GM12878 (cell line): ENCODE measurements at regions not wholly inside any gene's neighbourhood (a gene's known extent, or its start where the extent isn't known, plus 50 kb on each side); places are given as distances from the start of the nearest gene placed in this dataset.

Experiments
- ATAC-seq: fragments of 200-7000 bp; cut with Tn5 transposase; 3 replicates; pipeline ENCODE4 v1.9.1; 2020; ENCODE audit warnings: mild to moderate bottlenecking, moderate library complexity
- BruUV-seq: library from RNA; stranded (reverse); fragments of 400-500 nt; replicated peaks from 2 replicates; lab custom pipeline; 2021; lab: Mats Ljungman, UMichigan
- CTCF ChIA-PET: fragments of 300-600 bp; sonication (Branson Sonifier 250); formaldehyde crosslinking; extraction: SDS; loops from one replicate; lab custom pipeline; 2021; ENCODE audit warnings: inconsistent platforms; lab: Yijun Ruan, JAX
- POLR2A ChIA-PET: fragments of 350-600 bp; formaldehyde crosslinking; extraction: SDS; loops from one replicate; lab custom pipeline; 2021; ENCODE audit warnings: inconsistent platforms; lab: Charles Lee
- RAD21 ChIA-PET: fragments of 300-600 bp; sonication (Branson Sonifier 250); formaldehyde crosslinking; loops from one replicate; lab custom pipeline; 2023; ENCODE audit warnings: antibody characterized with exemption; ENCODE audit not compliant: unreplicated experiment; lab: Charles Lee
- SMC1A ChIA-PET: fragments of 300-600 bp; sonication (Branson Sonifier 250); formaldehyde crosslinking; loops from one replicate; lab custom pipeline; 2023; ENCODE audit not compliant: unreplicated experiment, uncharacterized antibody; lab: Charles Lee
- DNase-seq: peaks from one replicate; pipeline ENCODE4 v3.0.0-alpha.2; 2011; ENCODE audit warnings: low read depth, low spot score
- FAIRE-seq: peaks from 3 replicates; lab custom pipeline; 2011; peaks lifted over from hg19 to GRCh38; lab: Jason Lieb, UNC
- H2AFZ ChIP-seq: 2 replicates; pipeline ENCODE4 v1.6.0; 2011; ENCODE audit warnings: low read depth, low read length, control low read depth; ENCODE audit not compliant: control insufficient read depth
- H3K27ac ChIP-seq: 2 replicates; pipeline ENCODE4 v1.5.1; 2011; ENCODE audit warnings: control low read depth; ENCODE audit not compliant: control insufficient read depth, insufficient read depth
- H3K27me3 ChIP-seq, 2 experiments: replicated peaks in 1 of 2; 2 replicates each; pipeline versions ENCODE4 v1.6.0 to v1.6.1; 2011; ENCODE audit warnings: low read length in 1 of 2; ENCODE audit not compliant: control insufficient read depth in 2 of 2, insufficient read depth in 2 of 2
- H3K36me3 ChIP-seq, 2 experiments: 2 replicates each; pipeline ENCODE4 v1.5.1; 2011; ENCODE audit warnings: low read length in 1 of 2; ENCODE audit not compliant: control insufficient read depth in 2 of 2, insufficient read depth in 2 of 2
- H3K4me1 ChIP-seq: 2 replicates; pipeline ENCODE4 v1.6.1; 2011; ENCODE audit warnings: mild to moderate bottlenecking, low read length, moderate library complexity, mixed read lengths; ENCODE audit not compliant: control insufficient read depth, insufficient read depth
- H3K4me2 ChIP-seq: 2 replicates; pipeline ENCODE4 v1.6.0; 2011; ENCODE audit warnings: control low read depth; ENCODE audit not compliant: control insufficient read depth, insufficient read depth
- H3K4me3 ChIP-seq: fragments of 200-600 bp; sonication (generic); 2 replicates; pipeline ENCODE4 v1.5.1; 2016
- H3K79me2 ChIP-seq: 2 replicates; pipeline ENCODE4 v1.6.0; 2011; ENCODE audit warnings: low read length; ENCODE audit not compliant: control insufficient read depth, insufficient read depth
- H3K9ac ChIP-seq: 2 replicates; pipeline ENCODE4 v1.8.0; 2011; ENCODE audit warnings: low read length, control low read depth, mixed read lengths; ENCODE audit not compliant: control insufficient read depth, insufficient read depth
- H3K9me3 ChIP-seq: replicated peaks from 3 replicates; pipeline ENCODE4 v1.5.1; 2011; ENCODE audit warnings: mild to moderate bottlenecking, low read length; ENCODE audit not compliant: control insufficient read depth, insufficient read depth
- H4K20me1 ChIP-seq: 2 replicates; pipeline ENCODE4 v1.6.0; 2011; ENCODE audit not compliant: control insufficient read depth, insufficient read depth
- ASH2L ChIP-seq: fragments of 300-600, 200-600 bp; sonication (generic); IDR thresholded peaks from 2 replicates; pipeline ENCODE4 v1.6.1; 2017; ENCODE audit warnings: low read depth, mild to moderate bottlenecking, borderline replicate concordance
- BCLAF1 ChIP-seq: fragments of 450-650 bp; IDR thresholded peaks from 2 replicates; pipeline ENCODE4 v1.6.1; 2017; ENCODE audit warnings: antibody characterized with exemption, mild to moderate bottlenecking, moderate library complexity
- MEF2A ChIP-seq: IDR thresholded peaks from 2 replicates; pipeline ENCODE4 v1.6.1; 2011; ENCODE audit warnings: low read depth, mild to moderate bottlenecking, low read length, moderate library complexity; ENCODE audit not compliant: insufficient read depth
- PAX8 ChIP-seq: fragments of 450-650 bp; IDR thresholded peaks from 2 replicates; pipeline ENCODE4 v1.6.1; 2017; ENCODE audit warnings: mild to moderate bottlenecking, moderate library complexity
- STAT3 ChIP-seq: IDR thresholded peaks from 2 replicates; pipeline ENCODE4 v1.6.1; 2011; ENCODE audit warnings: low read depth, low read length, improper control_type of control experiment
- ZNF217 ChIP-seq: fragments of 450-650 bp; IDR thresholded peaks from 2 replicates; pipeline ENCODE4 v1.6.1; 2017; ENCODE audit warnings: antibody characterized with exemption, mild to moderate bottlenecking
- WGBS: methylation state at CpG from one replicate; pipeline ENCODE4 v1.1.6; 2016; ENCODE audit warnings: low lambda C conversion rate; ENCODE audit not compliant: insufficient replicate concordance, insufficient coverage; ENCODE audit errors: missing lambda C conversion rate; 5-methylcytosine and 5-hydroxymethylcytosine counted together
- in situ Hi-C: fragments of 300-500 bp; cut with MboI; formaldehyde crosslinking; loops from 9 replicates; pipeline ENCODE4 v1.14.3; 2018; ENCODE audit warnings: mixed read lengths
- intact Hi-C: fragments of 100-400 bp; cut with micrococcal nuclease; formaldehyde crosslinking; loops from one replicate; pipeline ENCODE4 v1.14.2; 2022; ENCODE audit not compliant: unreplicated experiment

- ATAC-seq (no peak), DNase-seq (no peak), FAIRE-seq (no peak)
- Histone ChIP-seq H2AFZ (no peak overlapping the region), H3K27me3 (no peaks in the 10 kb centered on the region), H3K36me3 (no peaks in the 10 kb centered on the region), H3K79me2 (no peaks in the 10 kb centered on the region), H3K9me3 (no peaks in the 10 kb centered on the region), H3K4me1 (no peaks in the 10 kb centered on the region), H3K4me2 (no peak overlapping the region), H3K27ac (no peak overlapping the region), H3K4me3 (no peak overlapping the region), H4K20me1 (no peaks in the 10 kb centered on the region), H3K9ac (no peak overlapping the region)
- no peak for TF ChIP-seq ASH2L
- no peak for TF ChIP-seq MEF2A
- TF ChIP-seq ZNF217, result no peak
- no peak for TF ChIP-seq STAT3
- TF ChIP-seq PAX8, result no peak
- no peak for TF ChIP-seq BCLAF1
- 80% methylated on average over 10 of the region's 10 CpGs for whole genome bisulfite sequencing
- ChIA-PET SMC1A (interaction anchor here (0.7 kb wide), 1 partner anchor 330 kb away, joined by 3 read pairs; no protein-coding TSS in a partner anchor), POLR2A (no interaction called here), CTCF (no interaction called here), RAD21 (no interaction called here)
- intact Hi-C loops (no loop called here), in situ Hi-C loops (no loop called here)
- no TSS peak for BruUV-seq
Observed at GRCh38 chr14:96956464-96957239, 159.5 kb downstream of the VRK1 start.
